DOHH2 (cell line): ENCODE measurements at regions not wholly inside any gene's neighbourhood (a gene's known extent, or its start where the extent isn't known, plus 50 kb on each side); places are given as distances from the start of the nearest gene placed in this dataset.

Experiments used
- EZH2phosphoT487 ChIP-seq: fragments of 200-600 bp; sonication (generic); IDR thresholded peaks from 2 replicates; pipeline ENCODE4 v1.6.1; 2017; ENCODE audit warnings: borderline replicate concordance, mild to moderate bottlenecking, antibody characterized with exemption, low read length, moderate library complexity, mixed read lengths
- TF ChIP-seq, protein P1 (sequence below): fragments of 200-600 bp; sonication (generic); IDR thresholded peaks from one replicate; pipeline ENCODE4 v1.5.1; 2014; ENCODE audit warnings: antibody characterized with exemption, mild to moderate bottlenecking, low read depth, low read length; ENCODE audit not compliant: poor library complexity, severe bottlenecking

DNA sequence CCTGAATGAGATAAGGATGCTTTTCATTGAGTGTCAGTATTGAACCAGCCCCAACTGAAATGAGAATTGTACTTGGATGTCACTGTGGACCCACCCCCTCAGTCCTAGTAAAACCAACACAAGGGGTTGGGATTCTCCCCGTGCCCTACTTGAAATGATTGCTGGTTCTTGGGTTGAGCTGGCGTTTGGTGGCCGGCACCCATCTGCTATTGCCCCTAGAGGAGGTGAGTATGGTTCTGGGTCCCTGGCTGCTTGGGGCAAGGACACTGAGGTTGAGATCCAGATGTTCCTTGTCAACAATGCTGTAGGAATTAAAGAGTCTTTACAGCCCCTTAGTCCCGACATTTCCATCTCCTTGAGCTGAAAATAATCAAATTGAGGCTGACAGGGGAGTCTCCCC lies 170.0 kb upstream of the ZNF32 start:
- TF ChIP-seq, protein P1, sequence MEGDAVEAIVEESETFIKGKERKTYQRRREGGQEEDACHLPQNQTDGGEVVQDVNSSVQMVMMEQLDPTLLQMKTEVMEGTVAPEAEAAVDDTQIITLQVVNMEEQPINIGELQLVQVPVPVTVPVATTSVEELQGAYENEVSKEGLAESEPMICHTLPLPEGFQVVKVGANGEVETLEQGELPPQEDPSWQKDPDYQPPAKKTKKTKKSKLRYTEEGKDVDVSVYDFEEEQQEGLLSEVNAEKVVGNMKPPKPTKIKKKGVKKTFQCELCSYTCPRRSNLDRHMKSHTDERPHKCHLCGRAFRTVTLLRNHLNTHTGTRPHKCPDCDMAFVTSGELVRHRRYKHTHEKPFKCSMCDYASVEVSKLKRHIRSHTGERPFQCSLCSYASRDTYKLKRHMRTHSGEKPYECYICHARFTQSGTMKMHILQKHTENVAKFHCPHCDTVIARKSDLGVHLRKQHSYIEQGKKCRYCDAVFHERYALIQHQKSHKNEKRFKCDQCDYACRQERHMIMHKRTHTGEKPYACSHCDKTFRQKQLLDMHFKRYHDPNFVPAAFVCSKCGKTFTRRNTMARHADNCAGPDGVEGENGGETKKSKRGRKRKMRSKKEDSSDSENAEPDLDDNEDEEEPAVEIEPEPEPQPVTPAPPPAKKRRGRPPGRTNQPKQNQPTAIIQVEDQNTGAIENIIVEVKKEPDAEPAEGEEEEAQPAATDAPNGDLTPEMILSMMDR = no peak
- TF ChIP-seq EZH2phosphoT487 = no peak
